Sigmoid colon (tissue), 3 donors: ENCODE measurements at regions not wholly inside any gene's neighbourhood (a gene's known extent, or its start where the extent isn't known, plus 50 kb on each side); places are given as distances from the start of the nearest gene placed in this dataset.

Source experiments
- CTCF ChIP-seq, 4 experiments: fragments of 450-650 bp in 3 of 4; fragments of 200-600 bp in 1 of 4; IDR thresholded peaks; one replicate each; pipeline ENCODE4 v1.5.1; 2016 to 2019; ENCODE audit warnings: antibody characterized with exemption in 4 of 4, mild to moderate bottlenecking in 3 of 4, moderate library complexity in 2 of 4
- POLR2A ChIP-seq, 2 donors: fragments of 450-650 bp; IDR thresholded peaks; one replicate each; pipeline ENCODE4 v1.6.1; 2016; ENCODE audit warnings: antibody characterized with exemption in 2 of 2, mild to moderate bottlenecking in 2 of 2, moderate library complexity in 2 of 2

GRCh38 chr3:18018491-18019160 lies 276.2 kb upstream of the TBC1D5 start:
- TF ChIP-seq CTCF (IDR thresholded peaks at IDR 0.05) (no peak), POLR2A (IDR thresholded peaks at IDR 0.05) (no peak)
